GM10248 (cell line): ENCODE measurements at regions not wholly inside any gene's neighbourhood (a gene's known extent, or its start where the extent isn't known, plus 50 kb on each side); places are given as distances from the start of the nearest gene placed in this dataset.

ENCODE experiments used
- CTCF ChIA-PET: fragments of 300-600 bp; sonication (Branson Sonifier 250); formaldehyde crosslinking; extraction: SDS; loops from one replicate; lab custom pipeline; 2021; ENCODE audit warnings: antibody characterized with exemption; lab: Yijun Ruan, JAX
- POLR2A ChIA-PET: fragments of 350-650 bp; sonication (Branson Sonifier 250); formaldehyde crosslinking; extraction: SDS; loops from one replicate; lab custom pipeline; 2020; ENCODE audit warnings: antibody characterized with exemption; lab: Yijun Ruan, JAX
- DNase-seq: peaks from one replicate; pipeline ENCODE4 v3.0.0; 2012; ENCODE audit errors: extremely low spot score
- TF ChIP-seq, protein P1 (sequence below): IDR thresholded peaks from 2 replicates; pipeline ENCODE4 v1.5.1; 2012; ENCODE audit warnings: mild to moderate bottlenecking, low read depth; ENCODE audit errors: extremely low read depth, missing control alignments, control extremely low read depth

DNA sequence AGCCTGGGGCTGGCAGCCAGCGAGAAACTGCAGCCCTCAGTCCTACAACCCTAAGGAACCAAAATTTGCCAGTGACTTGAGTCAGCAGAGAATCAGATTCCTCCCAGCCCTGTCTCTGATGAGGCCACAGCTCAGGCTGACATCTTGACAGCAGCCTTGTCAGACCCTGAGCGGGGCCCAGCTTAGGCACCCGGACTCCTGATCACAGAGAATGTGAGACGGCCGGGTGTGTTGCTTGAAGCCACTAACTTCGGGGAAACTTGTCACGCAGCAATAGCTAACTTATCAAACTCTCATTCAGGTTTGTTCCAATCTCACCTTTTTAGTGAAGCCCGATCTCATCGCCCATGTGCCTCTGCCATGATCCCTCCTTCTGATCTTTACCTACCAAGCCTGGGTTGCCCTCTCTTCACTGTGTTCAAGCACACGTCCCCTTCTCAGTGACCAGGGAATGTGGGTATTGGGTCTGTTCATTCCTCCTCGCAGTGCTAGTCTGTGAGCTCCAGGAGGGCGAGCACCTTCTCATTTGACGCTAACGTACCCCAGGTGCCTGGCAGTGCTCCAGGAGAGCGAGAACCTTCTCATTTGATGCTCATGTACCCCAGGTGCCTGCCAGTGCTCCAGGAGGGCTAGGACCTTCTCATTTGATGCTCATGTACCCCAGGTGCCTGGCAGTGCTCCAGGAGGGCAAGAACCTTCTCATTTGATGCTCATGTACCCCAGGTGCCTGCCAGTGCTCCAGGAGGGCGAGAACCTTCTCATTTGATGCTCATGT is 280.7 kb downstream of the BRD1 start:
- POLR2A ChIA-PET = no interaction called here

DNA sequence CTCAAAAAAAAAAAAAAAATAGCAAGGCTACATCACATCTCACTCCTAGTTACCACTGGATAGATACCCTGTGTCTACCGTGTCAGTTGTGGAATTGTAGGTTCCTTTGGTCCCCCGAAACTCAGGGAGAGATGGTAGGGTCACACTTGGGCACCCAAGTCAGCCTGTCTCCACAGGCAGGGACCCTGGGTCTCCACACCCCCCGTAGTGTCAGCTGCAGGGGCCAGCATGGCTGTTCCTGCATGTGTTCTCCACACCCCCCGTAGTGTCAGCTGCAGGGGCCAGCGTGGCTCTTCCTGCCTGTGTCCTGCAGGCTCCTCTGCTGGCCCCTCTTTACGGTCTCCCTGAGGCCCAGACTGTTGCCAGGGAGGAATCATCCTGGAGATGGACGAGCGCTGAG is 282.1 kb downstream of the BRD1 start:
- POLR2A ChIA-PET = no interaction called here

More for the DNA sequence above, 280.7 kb downstream of the BRD1 start:
- CTCF ChIA-PET = interaction anchor here (1.2 to 1.5 kb wide), 2 partner anchors 12 to 23 kb away, joined by 3 read pairs; no protein-coding TSS in a partner anchor
- DNase-seq = no peak
- TF ChIP-seq, protein P1, sequence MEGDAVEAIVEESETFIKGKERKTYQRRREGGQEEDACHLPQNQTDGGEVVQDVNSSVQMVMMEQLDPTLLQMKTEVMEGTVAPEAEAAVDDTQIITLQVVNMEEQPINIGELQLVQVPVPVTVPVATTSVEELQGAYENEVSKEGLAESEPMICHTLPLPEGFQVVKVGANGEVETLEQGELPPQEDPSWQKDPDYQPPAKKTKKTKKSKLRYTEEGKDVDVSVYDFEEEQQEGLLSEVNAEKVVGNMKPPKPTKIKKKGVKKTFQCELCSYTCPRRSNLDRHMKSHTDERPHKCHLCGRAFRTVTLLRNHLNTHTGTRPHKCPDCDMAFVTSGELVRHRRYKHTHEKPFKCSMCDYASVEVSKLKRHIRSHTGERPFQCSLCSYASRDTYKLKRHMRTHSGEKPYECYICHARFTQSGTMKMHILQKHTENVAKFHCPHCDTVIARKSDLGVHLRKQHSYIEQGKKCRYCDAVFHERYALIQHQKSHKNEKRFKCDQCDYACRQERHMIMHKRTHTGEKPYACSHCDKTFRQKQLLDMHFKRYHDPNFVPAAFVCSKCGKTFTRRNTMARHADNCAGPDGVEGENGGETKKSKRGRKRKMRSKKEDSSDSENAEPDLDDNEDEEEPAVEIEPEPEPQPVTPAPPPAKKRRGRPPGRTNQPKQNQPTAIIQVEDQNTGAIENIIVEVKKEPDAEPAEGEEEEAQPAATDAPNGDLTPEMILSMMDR = no peak

DNA sequence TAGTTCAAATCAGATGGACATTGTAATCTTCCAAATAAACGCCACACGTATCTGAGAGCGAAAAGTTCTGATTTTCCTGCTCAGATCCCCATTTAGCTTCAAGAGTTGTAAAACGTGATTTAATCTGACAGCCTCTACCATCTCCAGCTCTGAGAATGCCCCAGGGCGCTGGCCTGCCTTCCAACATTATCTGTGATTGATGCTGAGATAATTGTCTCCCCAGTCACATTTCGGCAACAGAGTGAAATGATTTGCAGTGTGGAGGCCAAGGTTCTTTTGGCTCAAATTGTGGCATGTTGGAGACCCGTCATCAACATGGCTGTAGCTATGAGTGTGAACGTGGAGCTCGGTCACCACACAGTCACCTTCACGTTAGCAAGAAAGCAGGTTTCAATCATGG is 283.4 kb downstream of the BRD1 start:
- TF ChIP-seq, protein P1 = no peak
- CTCF ChIA-PET = no interaction called here
- no peak for DNase-seq
- POLR2A ChIA-PET = no interaction called here

More for the DNA sequence above, 282.1 kb downstream of the BRD1 start:
- TF ChIP-seq, protein P1 = no peak
- DNase-seq = no peak
- CTCF ChIA-PET = interaction anchor here (1.5 kb wide), 1 partner anchor 11 kb away, joined by 3 read pairs; no protein-coding TSS in a partner anchor

DNA sequence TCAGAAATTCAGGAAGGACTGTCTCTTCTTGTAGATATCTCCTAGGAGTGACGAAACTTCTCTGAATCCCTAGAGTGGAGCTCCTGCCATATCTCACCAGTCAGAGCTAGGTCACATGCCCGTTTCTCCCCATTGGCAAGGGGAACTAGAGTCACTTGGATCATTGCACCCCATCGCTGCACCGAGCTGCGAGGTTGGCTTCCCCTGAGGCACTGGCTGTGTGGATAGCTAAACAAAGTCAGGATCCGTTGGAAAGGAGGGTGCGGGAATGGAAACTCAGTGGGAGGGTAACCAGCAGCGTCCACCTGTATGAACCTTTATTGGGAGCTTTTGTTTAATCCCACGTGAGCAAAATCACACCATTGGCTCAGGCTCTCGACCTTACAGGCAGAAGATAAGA is 283.8 kb downstream of the BRD1 start:
- TF ChIP-seq, protein P1 = no peak
- POLR2A ChIA-PET = no interaction called here
- no peak for DNase-seq
- CTCF ChIA-PET = interaction anchor here (0.7 kb wide), 1 partner anchor 16 kb away, joined by 3 read pairs; no protein-coding TSS in a partner anchor

DNA sequence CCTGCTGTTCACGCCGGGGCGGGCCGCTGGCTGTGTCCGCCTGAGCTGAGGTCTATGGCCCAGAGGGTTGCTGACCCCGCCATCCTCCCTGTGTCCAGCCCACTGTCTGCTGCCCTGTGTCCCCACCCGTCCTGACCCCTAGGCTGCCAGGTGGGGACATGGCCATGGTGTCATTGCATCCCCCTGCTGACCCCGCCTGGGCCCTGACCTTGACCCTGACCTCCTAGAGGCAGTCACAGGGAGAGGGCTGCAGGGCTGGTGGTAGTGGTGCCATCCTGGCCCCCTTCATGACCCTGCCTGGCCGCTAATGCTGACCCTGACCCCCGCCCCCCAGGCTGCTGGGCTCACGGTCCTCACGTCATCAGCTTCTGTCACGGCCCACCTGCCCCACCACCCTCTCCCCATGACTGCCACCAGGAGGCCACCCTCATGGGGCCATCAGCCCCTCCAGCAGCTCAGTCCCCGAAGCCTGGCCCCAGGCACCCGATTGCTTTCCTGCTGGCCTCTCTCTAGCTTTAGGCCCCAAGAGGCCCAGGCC is 285.9 kb downstream of the BRD1 start:
- ChIA-PET CTCF (no interaction called here), POLR2A (no interaction called here)
- no peak for DNase-seq
- TF ChIP-seq, protein P1 = no peak

DNA sequence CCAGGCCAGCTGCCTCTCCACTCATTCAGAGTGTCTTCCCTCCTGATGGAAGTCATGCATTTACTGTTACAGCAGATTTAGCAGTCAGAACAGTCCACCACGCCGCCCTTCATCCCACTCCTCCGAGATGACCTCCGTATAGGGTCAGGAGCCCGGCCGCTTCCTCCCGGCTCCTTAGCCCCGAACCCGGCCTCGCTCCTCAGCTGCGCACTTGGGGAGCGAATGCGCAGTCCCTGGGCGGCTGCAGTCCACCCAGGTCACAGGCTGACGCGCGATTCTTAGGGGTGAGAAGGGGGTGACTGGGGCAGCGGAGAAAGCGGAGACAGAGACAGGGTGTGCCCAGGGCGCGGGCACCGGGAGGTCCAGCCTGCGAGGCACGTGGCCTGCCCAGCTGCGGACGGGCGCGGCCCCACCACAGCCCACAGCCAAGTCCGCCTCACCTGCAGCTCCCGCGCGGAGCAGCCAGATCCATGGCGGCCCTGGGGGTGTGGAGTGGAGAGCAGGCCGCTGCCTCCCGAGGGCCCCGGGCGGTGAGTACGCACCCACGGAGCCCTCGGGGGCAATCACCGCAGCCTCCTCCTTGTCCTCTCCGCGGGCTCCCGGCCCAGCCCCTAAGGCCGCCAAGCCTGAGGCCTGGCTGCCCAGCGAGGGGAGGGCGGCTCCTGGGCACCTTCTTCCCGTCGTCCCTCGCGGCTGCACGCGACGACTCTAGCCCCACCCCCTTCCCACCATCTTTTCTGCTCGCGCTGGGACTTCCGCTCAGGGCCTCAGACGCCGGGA is 286.6 kb downstream of the BRD1 start:
- no peak for DNase-seq
- TF ChIP-seq, protein P1 = no peak
- ChIA-PET POLR2A (no interaction called here), CTCF (no interaction called here)
